Hindlimb muscle (tissue), 1 donor: ENCODE measurements at regions not wholly inside any gene's neighbourhood (a gene's known extent, or its start where the extent isn't known, plus 50 kb on each side); places are given as distances from the start of the nearest gene placed in this dataset.

ENCODE experiments used
- DNase-seq: peaks from one replicate; pipeline ENCODE4 v3.0.0-alpha.2; 2013

DNA sequence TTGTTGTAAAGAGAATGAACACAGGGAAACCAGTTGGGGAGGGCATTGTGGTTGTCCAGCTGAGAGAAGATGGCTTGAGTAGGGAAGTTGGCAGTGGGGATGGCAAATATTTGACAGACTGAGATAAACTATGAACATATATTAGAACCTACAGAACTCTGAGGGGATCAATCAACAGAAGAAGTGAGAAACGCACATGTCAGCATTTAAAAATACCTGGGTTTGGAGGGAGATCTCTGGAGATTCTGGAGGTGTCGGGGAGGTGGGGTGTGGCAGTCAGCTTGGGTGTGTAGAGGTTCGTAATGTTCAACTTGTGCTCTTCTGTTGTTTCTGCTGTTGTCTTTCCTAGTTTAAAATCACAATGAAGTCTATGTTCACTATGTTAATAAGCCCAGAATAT, 517.8 kb downstream of the AACS start:
- no peak for DNase-seq

DNA sequence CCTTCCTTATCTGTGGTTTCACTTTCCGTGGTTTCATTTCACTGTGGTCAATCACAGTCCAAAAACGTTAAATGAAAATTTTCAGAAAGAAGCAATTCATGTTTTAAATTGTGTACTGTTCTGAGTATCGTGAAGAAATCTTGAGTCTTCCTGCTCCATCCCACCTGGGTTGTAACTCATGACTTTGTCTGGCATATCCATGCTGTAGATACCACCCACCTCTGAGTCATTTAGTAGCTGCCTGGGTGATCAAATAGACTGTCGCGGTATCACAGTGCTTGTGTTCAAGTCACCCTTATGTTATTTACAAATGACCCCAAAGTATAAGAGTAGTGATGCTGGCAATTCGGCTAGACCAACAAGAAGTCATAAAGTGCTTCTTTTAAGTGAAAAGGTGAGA, 521.2 kb downstream of the AACS start:
- no peak for DNase-seq

- no peak for DNase-seq
These were observed 528.0 kb downstream of the AACS start for GRCh38 chr12:125593269-125593668.

DNA sequence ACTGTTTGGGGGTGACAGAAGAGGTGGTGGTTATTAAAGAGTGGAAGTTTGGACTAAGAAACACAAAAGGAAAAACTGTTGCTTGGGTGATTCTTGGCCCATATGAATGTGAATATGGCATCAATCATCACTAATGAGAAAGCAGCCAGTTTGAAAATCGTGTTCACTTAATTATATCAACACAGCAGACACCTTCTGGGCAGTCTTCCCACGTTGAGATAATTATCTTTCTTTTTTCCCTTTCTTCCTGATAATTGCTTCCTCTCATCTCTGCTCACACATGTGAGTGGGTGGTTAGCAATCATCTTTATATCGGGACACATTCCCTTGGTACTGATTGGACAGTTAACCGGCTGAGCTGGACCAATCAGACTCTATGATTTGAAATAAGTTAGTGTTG, 539.7 kb downstream of the AACS start:
- no peak for DNase-seq

GRCh38 chr12:125606312-125606711, 541.1 kb downstream of the AACS start:
- DNase-seq, result no peak

DNA sequence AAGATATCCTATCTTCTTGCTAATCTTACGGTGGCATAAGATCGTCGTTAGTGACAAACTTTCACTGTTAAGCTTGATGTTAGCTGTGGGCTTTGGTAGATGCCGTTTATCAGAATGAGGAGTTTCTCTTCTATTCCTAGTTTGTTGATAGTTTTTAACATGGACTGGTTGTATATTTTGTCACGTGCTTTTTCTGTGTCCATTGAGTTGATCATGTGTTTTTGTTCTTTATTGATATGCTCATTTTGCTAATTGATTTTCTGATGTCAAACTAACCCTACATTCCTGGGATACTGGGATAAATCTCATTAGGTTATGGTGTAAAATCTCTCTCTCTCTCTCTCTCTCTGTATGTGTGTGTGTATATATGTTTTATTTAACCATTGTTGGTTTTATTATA, 545.1 kb downstream of the AACS start:
- no peak for DNase-seq

GRCh38 chr12:125610971-125611370, 545.7 kb downstream of the AACS start:
- DNase-seq, result no peak

DNA sequence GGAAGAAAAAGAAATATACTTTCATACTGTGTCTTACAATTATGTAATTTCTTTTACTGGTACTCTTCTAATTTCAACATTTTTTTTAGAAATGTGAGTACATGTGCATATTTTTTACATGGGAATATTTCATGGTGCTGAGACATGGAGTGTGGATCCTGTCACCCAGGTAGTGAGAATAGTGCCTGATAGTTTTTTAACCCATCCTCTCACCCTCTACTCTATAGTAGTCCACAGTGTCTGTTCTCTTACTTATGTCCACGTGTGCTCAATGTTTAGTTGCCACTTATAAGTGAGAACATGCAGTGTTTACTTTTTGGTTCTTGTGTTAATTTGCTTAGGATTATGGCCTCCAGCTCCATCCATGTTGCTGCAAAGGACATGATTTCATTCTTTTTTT, 548.8 kb downstream of the AACS start:
- no peak for DNase-seq

GRCh38 chr12:125619723-125620122, 554.5 kb downstream of the AACS start:
- DNase-seq, result no peak

DNA sequence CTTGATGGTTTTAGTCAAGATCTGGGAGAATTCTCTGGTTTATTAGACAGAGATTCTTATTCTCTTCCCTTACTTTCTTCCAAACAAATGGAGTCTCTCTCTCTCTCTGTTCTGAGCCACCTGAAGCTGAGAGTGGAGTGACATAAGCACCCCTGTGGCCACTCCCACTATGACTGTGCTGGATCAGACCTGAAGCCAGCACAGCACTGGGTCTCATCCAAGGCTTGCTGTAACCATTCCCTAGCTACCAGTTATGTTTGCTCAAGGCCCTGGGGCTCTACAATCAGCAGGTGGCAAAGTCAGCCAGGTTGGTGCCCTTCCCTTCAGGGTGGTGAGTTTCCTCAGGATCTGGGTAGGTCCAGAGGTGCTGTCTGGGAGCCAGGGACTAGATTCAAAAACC, 568.5 kb downstream of the AACS start:
- DNase-seq, result no peak

DNA sequence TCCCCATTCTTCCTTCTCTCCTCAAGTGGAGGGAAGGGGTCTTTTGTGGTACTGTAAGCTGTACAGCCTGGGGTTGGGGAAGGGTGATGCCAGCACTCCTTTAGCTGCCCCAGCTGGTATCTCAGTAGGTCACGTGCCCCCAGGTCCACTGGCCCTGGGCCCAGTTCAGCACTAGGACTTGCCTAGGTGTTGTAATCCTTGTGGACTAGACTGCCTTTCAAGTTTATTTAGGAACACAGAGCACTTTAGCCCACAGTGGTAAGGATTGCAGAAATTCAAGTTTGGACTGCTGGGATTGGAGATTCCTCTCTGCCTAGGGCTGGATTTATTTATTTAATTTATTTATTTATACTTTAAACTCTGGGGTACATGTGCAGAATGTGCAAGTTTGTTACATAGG, 569.6 kb downstream of the AACS start:
- no peak for DNase-seq

DNA sequence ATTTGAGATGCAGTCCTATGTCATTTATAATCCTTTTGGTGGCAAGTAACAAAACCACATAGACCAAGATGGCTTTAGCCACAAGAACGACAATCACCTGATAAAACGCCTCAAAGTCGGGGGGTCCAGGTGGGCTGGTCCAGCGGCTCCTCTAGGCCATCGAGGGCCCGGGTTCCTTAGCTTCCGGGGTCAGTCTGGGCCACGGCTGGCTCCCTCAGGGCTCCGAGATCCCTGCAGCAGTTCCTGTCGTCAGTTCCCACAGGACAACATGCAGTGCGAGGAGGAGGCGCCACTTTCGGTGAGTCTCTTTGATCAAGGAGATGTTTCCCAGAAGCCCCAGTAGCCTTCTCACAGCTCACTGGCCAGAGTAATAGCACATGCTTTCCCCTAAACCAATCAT, 574.6 kb downstream of the AACS start:
- DNase-seq, result no peak

GRCh38 chr12:125643055-125643454, 577.8 kb downstream of the AACS start:
- no peak for DNase-seq

DNA sequence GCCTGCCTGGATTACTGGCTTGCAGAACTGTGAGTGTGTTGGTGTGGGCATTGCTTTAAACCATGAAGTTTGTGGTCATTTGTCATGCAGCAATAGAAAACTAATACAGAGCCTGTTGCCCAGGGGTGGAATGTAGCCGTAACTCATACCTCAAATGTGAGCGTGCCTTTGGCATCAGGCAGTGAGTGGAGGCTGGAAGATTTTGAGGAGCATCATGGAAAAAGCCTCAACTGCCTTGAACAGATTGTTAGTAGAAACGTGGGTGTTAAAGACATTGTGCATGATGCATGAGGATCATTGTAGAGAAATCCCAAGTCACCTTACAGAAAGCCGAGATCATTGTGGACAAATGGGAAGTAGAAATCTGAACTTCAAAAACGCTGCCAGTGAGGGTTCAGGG, 580.5 kb downstream of the AACS start:
- no peak for DNase-seq

DNA sequence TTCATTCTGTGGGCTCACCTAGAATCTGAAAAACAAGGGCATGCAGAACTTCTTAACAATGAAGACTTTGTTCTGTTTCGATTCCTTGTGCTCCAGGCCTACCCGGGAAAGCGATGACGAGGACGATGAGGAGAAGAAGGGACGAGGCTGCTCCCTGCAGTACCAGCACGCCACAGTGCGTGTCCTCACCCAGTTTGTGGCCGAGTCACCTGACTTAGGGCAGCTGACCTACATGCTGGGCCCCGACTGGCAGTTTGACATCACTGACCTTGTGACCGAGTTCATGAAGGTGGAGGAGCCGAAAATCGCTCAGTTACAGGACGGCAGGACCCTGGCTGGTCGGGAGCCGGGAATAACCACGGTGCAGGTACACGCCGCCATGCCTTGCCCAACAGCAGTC, 585.4 kb downstream of the AACS start:
- no peak for DNase-seq

DNA sequence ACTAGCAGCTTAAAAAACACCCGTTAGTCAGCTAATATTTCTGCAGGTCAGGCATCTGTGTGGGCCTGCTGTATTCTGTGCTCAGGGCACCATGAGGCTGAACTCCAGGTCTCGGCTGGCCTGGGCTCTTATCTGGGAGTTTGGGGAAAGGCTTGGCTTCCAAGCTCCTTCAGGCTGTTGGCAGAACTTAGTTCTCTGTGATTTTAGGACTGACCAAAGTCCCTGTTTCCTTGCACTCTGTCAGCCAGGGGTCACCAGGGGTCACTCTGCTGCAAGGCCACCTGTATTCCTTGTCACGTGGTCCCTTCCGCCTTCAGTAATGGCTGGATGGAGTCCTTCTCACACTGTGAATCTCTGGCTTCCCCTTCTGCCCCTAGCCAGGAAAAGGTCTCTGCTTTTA, 586.4 kb downstream of the AACS start:
- no peak for DNase-seq

DNA sequence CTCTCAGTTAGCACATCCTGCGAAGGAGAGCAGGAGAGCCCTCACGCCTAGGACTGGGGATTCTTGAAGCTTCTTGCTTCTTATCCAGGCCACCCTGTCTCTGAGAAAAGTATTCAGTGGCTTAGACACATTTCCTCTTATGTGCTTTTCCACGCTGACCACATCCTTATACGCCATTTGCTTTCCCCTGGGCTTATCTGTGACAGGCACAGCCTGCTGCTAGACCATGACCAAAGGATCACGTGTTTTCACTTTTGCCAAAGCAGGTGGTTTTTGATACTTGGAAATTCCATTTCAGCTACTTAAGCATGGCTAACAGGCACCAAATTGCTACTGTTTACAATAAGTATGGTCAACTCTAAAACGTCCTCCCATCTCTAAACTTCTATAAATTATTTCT, 587.4 kb downstream of the AACS start:
- DNase-seq, result no peak

GRCh38 chr12:125657681-125658080, 592.4 kb downstream of the AACS start:
- no peak for DNase-seq

GRCh38 chr12:125674554-125675338, 609.5 kb downstream of the AACS start:
- DNase-seq, result no peak

DNA sequence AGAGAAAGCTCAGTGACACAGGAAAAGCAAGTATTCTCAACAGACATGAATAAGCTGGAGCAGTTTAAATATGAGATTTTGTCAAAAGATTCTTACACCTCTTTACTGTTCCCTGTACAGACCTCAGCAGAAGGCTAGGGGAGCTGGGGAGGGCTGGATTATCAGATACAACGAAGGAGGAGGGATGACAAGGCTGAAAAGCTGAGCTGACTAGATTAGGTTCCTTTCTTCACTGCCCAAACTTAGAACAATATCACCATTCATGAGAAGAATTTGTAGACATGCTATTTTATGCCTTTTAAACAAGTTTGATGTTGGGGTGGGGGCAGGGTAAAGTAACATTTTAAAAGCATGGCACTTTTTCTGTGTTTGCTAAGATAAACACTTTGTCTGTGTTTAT, 611.1 kb downstream of the AACS start:
- no peak for DNase-seq

DNA sequence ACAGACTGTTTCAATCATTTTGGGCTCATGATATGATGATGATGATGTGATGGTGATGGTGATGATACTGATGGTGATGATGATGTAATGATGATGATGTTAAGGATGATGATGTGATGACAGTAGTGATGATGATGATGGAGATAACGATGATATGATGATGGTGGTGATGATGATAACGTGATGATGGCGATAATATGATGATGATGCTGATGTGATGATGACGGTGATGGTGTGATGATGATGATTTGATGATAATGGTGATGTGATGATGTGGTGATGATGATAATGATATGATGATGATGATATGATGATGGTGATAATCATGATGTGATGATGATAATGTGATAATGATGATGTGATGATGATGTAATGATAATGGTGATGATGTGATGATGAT, 612.6 kb downstream of the AACS start:
- DNase-seq, result no peak

DNA sequence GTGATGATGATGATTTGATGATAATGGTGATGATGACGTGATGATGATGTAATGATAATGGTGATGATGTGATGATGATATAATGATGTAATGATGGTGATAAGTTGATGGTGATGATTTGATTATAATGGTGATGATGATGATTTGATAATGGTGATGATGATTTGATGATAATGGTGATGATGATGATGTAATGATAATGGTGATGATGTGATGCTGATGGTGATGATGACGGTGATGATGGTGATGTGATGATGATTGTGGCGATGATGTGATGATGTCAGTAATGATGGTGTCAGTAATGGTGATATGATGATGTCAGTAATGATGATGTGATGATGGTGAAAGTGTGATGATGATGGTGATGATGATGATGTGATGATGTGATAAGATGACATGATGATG, 613.4 kb downstream of the AACS start:
- no peak for DNase-seq

GRCh38 chr12:125683748-125684381, 618.6 kb downstream of the AACS start:
- no peak for DNase-seq

DNA sequence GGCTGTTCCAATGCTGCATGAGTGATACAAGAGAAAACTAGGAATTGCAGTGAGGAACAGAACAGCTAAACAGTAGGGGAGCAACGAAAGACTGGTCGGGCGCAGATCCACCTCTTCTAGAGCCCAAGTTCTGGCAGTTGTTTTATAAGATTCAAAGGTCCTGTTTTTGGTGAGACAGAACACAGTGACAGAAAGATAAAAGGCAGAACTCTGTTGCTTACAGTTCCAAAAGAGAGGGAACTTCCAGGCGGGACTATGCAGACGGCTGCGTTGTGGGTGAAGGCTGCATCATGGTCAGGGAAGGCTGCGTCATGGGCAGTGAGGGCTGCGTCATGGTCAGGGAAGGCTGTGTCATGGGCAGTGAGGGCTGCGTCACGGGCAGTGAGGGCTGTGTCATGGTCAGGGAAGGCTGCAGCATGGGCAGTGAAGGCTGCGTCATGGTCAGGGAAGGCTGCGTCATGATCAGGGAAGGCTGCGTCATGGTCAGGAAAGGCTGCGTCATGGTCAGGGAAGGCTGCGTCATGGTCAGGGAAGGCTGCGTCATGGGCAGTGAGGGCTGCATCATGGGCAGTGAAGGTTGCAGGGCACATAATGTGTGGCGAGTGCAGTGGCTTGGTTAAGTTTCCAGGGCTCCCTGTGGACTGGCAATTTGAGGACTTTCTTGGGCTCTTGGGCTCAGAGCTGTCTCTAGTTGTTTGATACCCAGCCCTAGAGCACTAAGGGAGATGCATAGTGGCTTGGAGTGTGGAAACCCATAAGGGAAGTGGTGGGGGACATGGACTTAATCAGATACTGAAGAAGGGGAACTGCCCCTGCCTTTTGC, 619.9 kb downstream of the AACS start:
- no peak for DNase-seq
